Activated effector memory CD4-positive, alpha-beta T cell treated with anti-CD3 and anti-CD28 coated beads, Interleukin-2, amount 50 U/mL, for 16 hours (primary cell): ENCODE measurements at regions not wholly inside any gene's neighbourhood (a gene's known extent, or its start where the extent isn't known, plus 50 kb on each side); places are given as distances from the start of the nearest gene placed in this dataset.

Experiments
- DNase-seq: peaks from one replicate; pipeline ENCODE4 v3.0.0-alpha.2; 2020

DNA sequence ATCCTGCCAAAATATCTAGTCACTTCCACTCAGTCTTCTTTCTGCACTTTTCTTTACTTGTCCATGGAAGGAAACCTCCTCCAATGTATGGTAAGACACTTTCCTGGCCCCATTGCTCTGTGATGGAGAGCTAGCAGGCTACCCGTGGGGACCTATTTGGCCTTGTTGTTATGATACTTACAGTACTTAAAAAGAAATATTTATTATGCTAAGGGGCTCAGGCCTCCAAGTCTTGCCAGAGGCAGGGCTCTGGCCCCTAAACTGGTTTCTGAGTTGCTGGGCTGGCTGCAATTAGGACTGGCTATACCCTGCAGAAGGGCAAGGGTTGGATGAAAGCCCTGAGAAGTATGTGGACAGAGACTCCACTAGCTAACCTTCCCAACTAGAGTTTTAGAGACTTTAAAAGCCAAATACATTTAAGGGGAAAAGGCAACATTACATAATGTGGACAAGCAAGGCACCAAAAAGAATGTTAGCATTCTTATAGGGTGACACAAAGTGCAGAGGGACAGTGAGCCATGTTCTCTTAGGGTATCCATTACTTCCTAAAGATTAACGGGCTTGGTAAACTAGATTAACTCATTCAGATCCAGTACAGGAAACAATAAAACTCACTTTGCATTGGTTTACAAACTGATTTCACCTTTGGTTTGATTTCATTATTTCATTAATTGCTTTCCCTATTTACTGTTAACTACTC is 84.9 kb upstream of the INHBA start:
- DNase-seq = no peak

- no peak for DNase-seq
Measured at GRCh38 chr7:41786944-41787343, 84.1 kb upstream of the INHBA start.

GRCh38 chr7:41786404-41786803 is 83.5 kb upstream of the INHBA start:
- no peak for DNase-seq

DNA sequence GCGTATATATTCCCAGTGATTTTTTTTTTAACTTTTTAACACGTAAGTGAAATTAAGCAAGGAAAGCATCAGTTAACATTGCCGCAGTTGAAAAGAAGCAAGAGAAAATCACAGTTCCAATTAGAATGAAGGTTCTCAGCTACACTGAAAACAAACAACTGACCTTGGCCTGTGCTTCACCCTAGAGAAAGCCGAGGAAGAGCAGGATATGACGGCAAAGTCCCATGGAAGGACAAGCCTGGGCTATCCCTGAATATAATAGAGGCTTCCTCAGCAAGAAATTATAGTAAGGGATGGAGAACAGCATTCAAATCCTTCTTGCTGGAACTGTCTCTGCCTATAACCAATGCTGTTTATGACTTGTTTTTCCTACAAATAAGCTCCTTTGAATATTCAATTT is 83.0 kb upstream of the INHBA start:
- DNase-seq = no peak

- DNase-seq = no peak
Measured at GRCh38 chr7:41785265-41785664, 82.4 kb upstream of the INHBA start.

DNA sequence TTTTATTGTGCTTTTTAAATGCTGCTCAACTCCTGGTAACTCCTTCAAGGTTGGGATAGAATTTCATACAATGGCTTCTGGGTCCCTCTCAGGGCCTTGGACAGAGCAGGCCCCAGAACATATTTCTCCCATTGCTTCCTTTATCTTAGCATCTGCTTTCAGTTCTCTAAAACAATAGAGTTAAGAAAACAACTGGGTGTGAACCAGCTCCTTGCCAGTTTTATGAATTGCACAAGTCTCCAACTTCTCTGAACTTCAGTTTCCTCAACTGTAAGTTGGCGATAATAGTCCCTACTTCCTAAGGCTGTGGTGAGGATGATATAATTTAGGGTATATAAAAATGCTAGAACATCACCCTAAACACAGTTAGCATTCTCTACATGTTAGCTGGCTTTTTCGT is 77.0 kb upstream of the INHBA start:
- DNase-seq = no peak

- no peak for DNase-seq
Measured at GRCh38 chr7:41777894-41778596, 75.2 kb upstream of the INHBA start.

DNA sequence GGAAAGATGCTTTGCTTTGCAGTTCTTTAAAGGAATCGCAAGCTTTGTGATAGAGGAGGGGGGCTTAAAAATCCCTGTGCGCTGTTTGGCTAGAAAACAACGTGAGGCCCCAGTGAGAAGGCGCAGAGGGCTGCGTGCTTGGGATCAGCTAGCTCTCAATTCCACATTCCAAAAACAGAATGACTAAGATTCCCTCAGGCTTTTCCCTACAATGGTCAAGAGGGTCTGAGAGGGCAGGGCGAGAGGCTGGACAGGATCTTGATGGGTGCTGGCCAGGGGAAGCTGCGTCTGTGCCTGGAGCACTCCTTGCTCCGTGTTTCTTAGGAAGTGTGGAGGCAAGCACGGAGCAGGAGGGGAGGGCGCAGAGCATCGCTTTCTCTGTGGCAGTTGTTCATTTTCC is 72.1 kb upstream of the INHBA start:
- DNase-seq = no peak

GRCh38 chr7:41773756-41774155 is 70.9 kb upstream of the INHBA start:
- DNase-seq = no peak

DNA sequence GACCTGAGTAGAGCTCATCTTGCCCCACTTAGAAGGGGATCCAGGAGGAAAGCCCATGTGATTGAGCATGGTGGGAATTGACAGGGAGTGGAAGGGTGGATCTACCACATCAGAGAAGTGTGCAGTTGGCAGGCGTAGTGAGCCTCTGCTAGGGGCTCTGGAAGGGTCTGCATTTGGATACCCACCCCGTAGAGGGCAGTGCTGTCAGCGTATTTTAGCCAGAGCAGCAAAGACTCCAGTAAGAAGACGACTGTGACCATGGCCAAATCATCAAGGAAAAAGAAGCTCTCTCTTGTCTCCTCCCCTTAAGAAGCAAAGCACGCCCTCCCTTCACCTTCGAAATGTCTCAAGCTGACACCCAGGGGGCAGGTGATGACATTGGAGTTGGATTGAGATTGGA is 68.8 kb upstream of the INHBA start:
- no peak for DNase-seq

- no peak for DNase-seq
Measured at GRCh38 chr7:41769162-41769561, 66.3 kb upstream of the INHBA start.

DNA sequence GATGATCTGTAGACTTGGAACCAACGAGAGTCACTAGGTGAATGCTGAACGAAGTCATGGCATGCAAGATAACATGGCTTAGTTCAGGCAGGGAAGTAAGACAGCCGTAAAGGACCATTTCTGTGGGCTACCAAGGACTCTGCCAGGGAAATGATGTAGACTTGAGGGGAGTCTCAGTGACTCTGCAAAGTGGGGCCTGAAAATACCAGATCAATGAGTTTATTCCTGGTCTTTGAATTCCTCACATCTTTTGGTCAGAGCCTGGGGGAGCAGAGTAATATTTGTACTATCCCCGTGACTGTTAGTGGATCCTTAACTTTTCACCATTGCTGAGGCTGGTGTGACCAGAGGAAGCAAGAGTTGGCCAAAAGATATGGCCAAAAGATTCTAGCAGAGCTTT is 60.7 kb upstream of the INHBA start:
- DNase-seq = no peak

DNA sequence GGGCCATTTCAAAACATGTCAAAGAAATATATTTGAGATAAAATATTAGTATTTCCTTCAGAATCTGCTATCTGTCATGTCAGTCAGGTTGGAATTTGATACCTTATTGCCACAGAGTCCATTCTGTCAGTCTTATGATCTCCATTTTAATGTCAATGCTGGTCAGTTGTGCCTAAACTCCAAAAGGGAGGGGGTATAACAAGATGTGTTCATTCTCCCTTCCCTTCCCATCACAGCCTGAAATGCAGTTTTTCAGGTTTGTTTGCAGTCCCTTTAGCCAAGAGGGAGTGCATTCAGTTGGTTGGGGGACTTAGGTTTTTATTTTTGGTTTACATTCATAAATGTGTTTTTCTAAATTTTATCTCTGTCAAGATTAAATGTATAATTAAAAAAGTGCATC is 59.8 kb upstream of the INHBA start:
- no peak for DNase-seq

GRCh38 chr7:41760293-41760692 is 57.4 kb upstream of the INHBA start:
- DNase-seq = no peak

DNA sequence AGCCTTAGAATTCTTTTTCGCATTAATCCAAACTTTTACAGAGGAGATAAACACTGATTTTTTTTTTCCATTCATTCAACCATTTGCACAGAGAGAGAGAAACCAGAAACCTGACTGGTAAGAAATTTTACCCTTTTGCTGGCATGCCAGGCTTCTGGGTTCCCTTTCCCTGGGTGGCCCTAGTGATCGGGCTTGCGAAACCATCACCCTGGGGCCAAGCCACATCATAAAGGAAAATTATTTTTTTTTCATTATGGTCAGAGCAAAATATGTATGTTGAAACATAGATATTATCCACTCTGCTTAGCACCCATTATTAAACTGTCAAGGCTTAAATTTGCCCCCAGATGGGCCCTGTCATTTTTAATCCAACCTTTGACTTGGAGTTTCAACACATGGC is 55.4 kb upstream of the INHBA start:
- DNase-seq = no peak

GRCh38 chr7:41756650-41757182 is 53.8 kb upstream of the INHBA start:
- no peak for DNase-seq

DNA sequence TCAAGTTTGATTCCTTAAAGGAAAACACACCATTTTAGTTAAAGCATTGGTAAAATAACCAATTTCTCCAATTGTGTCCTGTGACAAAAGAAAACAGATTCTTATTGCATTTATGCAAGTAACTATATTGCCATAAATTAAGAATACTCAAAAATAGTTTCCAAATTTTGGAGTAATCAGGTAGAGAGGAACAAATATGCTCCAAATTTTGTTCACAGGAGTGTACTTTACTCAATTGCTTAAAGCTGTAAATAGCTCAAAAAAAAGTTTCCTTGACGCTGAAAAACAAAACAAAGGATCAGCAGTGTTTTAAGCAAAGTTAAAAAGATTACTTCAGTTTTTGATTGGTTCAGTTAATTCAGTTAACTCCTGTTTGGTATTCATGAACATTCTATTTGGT is 52.2 kb upstream of the INHBA start:
- DNase-seq = no peak

DNA sequence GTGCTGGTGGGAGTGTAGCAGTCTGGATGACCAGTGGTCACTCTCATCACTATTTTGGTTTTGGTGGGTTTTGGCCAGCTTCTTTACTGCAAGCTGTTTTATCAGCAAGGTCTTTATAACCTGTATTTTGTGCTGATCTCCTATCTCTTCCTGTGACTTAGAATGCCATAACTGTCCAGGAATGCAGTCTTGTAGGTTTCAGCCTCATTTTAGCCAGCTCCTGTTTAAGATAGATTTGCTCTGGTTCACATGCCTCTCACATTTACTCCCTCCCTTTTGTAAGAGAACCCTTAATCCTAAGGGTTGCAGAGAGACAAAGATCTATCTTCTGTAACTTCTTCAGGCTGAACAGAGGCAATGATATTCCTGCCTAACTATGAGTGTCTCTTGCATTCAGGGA is 51.2 kb upstream of the INHBA start:
- DNase-seq = no peak
